Breast epithelium (tissue), 3 donors: ENCODE measurements at regions not wholly inside any gene's neighbourhood (a gene's known extent, or its start where the extent isn't known, plus 50 kb on each side); places are given as distances from the start of the nearest gene placed in this dataset.

Source experiments
- POLR2A ChIP-seq: fragments of 450-650 bp; IDR thresholded peaks from one replicate; pipeline ENCODE4 v1.6.1; 2016; ENCODE audit warnings: antibody characterized with exemption, mild to moderate bottlenecking, moderate library complexity
- TF ChIP-seq, protein P1 (sequence below), 3 donors: fragments of 450-650 bp; IDR thresholded peaks; one replicate each; pipeline ENCODE4 v1.5.1; 2016 to 2017; ENCODE audit warnings: antibody characterized with exemption in 3 of 3, mild to moderate bottlenecking in 3 of 3, moderate library complexity in 3 of 3

DNA sequence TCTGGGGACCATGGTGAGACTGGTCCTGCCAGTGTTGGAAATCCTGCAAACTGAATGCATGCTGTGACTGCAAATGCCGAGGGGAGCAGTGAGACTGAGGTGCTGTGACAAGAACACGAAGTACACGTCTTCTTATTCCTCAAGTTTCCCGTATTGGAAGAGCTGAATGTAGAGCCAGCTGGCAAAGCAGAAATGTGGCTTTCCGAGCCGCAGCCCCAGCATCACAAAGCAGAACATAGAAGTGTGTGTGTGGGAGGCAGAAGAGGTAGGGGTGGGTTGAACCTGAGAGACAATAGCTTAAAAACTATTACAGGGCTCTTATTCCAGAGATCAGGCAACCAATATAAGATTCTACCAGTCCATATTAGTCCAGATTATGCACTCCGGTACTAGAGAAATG, 98.8 kb downstream of the CARTPT start:
- TF ChIP-seq, protein P1, sequence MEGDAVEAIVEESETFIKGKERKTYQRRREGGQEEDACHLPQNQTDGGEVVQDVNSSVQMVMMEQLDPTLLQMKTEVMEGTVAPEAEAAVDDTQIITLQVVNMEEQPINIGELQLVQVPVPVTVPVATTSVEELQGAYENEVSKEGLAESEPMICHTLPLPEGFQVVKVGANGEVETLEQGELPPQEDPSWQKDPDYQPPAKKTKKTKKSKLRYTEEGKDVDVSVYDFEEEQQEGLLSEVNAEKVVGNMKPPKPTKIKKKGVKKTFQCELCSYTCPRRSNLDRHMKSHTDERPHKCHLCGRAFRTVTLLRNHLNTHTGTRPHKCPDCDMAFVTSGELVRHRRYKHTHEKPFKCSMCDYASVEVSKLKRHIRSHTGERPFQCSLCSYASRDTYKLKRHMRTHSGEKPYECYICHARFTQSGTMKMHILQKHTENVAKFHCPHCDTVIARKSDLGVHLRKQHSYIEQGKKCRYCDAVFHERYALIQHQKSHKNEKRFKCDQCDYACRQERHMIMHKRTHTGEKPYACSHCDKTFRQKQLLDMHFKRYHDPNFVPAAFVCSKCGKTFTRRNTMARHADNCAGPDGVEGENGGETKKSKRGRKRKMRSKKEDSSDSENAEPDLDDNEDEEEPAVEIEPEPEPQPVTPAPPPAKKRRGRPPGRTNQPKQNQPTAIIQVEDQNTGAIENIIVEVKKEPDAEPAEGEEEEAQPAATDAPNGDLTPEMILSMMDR (IDR thresholded peaks at IDR 0.05) = no peak
- no peak for TF ChIP-seq POLR2A
